ENCODE measurements at regions not wholly inside any gene's neighbourhood (a gene's known extent, or its start where the extent isn't known, plus 50 kb on each side); places are given as distances from the start of the nearest gene placed in this dataset.
A peak's percentile ranks its signal among the peaks of the same experiment; 100 is the strongest.

- TF ChIP-seq CTCF (IDR thresholded peaks at IDR 0.05; ENCODE audit: insufficient read depth, low read length) = no peak
- H3K4me3 ChIP-seq (ENCODE audit: low read depth, low read length) = no peak overlapping the region
- peak; percentile 76 for DNase-seq (ENCODE audit: low read depth)
These were observed 192.0 kb downstream of the SMIM20 start for GRCh38 chr4:26105815-26106699.

GRCh38 chr4:26106776-26107175 lies 192.8 kb downstream of the SMIM20 start:
- DNase-seq (ENCODE audit: low read depth) = peak; percentile 8
- TF ChIP-seq CTCF (IDR thresholded peaks at IDR 0.05; ENCODE audit: insufficient read depth, low read length) = no peak
- H3K4me3 ChIP-seq (ENCODE audit: low read depth, low read length) = no peak overlapping the region

DNA sequence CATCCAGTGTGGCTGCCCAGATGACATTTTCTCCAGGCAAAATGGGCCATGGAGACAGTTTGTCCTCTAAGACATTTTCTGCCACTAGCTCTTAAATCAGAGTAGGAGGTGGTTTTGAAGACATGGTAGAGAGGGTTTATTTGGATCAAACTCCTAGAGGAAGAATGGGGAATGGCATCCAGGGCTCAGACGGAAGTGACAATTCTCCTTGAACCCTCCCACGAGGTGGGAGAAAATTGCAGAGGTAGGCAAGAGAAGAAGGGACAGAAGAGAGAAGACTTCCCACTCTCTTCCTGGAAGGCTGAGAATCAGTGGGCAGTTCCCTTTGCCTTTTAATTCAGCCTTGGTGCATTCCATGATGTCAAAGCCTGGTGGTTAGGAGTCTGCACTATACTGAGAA lies 194.0 kb downstream of the SMIM20 start:
- no peak for DNase-seq (ENCODE audit: low read depth)
- TF ChIP-seq CTCF (IDR thresholded peaks at IDR 0.05; ENCODE audit: insufficient read depth, low read length) = peak; percentile 1
- no peak overlapping the region for H3K4me3 ChIP-seq (ENCODE audit: low read depth, low read length)

DNA sequence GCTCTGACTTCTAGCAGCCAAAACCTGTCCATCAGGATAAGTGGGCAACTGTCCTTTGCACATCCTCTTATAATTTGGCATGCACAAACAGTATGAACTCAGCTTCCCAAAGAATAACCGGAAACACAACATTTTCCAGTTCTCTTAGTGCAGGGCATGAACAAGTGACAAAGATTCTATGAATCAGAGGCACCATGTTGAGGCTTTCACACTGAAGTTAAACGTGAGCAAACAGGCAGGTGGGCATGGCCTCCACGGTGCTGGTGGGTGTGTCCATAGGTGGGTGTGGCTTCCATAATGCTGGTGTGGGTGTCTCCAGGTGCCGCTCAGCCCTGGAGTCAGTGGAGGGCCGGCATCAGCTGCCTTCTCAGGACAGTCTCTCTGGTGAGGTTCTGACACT lies 196.5 kb downstream of the SMIM20 start:
- DNase-seq (ENCODE audit: low read depth) = no peak
- no peak overlapping the region for H3K4me3 ChIP-seq (ENCODE audit: low read depth, low read length)
- no peak for TF ChIP-seq CTCF (IDR thresholded peaks at IDR 0.05; ENCODE audit: insufficient read depth, low read length)

GRCh38 chr4:26113339-26113940 lies 199.4 kb downstream of the SMIM20 start:
- no peak overlapping the region for H3K4me3 ChIP-seq (ENCODE audit: low read depth, low read length)
- no peak for DNase-seq (ENCODE audit: low read depth)
- no peak for TF ChIP-seq CTCF (IDR thresholded peaks at IDR 0.05; ENCODE audit: insufficient read depth, low read length)

DNA sequence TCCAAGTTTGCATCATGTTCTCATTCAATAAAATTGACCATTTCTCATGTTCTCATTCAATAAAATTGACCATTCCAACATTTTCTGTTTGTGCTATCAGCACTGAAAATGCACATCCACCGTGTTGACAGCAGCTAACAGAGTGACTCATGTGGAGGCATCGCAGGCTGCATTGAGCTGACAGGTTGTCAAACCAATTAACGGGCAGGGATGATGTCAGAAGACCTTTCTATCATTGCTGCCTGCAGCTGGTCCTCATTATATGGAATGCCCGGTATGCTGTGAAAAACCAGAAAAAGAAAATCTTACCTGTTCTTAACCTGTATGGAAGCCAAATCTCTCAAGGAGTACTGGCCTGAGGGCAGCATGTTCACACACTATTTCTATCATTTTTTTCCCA lies 202.0 kb downstream of the SMIM20 start:
- DNase-seq (ENCODE audit: low read depth) = no peak
- TF ChIP-seq CTCF (IDR thresholded peaks at IDR 0.05; ENCODE audit: insufficient read depth, low read length) = no peak
- H3K4me3 ChIP-seq (ENCODE audit: low read depth, low read length) = no peak overlapping the region
